ENCODE measurements at regions not wholly inside any gene's neighbourhood (a gene's known extent, or its start where the extent isn't known, plus 50 kb on each side); places are given as distances from the start of the nearest gene placed in this dataset.
A peak's percentile ranks its signal among the peaks of the same experiment; 100 is the strongest.

DNA sequence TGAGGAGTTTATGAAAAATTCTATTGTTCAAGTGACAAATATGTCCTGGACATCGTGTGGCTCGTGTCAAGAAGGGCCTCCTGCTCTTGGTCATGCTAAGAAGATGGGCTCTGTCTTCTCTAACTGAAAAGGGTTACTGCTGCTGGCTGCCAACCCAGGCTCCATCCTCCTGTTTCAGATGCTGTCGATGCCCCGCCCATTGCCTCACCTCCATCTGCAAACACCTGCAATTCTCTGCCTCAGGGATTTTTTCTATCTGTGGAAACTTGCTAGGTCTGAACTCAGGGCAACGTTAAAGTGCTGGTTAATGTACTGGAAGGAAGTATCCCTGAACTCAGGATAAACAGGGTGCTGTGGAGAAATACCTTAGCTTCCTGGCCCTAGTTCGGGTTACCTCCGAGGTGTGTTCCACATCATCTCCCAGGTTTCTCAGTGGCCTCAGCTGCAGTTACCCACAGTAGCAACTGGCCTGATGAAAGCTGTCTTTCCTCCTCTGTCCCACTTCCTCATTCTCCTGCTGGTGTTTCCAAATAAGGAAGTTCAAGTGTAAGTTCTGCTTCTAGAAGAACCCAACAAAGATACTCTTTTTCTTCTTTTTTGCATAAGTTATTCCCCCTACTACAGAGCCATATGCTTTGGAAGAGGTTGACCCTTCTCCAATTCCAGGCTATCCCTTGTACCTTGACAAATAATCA is 151.7 kb upstream of the SMIM23 start:
- no peak for DNase-seq

DNA sequence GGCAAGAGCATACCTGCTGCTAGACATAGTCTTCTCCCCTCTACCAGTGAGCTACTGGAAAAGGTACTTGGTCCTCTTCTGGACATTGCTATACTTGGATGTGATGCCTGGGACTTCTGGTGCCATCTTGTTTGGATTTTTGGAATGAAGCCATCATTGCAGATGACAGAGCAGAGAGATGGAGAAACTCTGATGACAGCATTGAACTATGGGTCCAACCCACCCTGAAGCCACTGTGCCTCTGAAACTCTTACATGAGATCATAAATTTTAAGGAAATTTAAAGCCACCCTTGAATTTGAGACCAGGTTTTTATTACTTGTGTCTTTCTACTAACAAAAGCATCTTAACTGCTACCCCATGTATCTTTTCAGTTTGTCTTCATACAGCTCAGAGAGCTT is 151.1 kb upstream of the SMIM23 start:
- no peak for DNase-seq

DNA sequence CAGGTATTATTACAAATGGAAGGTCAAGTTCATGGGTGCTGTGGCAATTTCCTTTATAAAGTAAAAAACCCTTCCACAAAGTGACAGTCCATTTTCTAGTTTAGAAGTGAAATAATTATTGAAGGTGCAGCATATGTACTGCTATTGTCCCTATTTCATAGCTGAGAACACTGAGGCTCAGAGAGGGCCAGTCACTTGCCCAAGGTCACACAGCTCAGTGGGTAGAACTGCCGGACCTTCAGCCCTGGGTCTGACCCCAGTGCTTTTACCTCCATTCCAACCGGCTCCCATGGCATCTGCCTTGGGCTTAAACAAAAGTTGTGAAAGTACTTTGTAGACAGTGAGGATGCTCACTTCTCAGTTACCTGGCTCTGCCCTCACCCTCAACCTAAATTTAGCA is 150.6 kb upstream of the SMIM23 start:
- DNase-seq, result no peak

DNA sequence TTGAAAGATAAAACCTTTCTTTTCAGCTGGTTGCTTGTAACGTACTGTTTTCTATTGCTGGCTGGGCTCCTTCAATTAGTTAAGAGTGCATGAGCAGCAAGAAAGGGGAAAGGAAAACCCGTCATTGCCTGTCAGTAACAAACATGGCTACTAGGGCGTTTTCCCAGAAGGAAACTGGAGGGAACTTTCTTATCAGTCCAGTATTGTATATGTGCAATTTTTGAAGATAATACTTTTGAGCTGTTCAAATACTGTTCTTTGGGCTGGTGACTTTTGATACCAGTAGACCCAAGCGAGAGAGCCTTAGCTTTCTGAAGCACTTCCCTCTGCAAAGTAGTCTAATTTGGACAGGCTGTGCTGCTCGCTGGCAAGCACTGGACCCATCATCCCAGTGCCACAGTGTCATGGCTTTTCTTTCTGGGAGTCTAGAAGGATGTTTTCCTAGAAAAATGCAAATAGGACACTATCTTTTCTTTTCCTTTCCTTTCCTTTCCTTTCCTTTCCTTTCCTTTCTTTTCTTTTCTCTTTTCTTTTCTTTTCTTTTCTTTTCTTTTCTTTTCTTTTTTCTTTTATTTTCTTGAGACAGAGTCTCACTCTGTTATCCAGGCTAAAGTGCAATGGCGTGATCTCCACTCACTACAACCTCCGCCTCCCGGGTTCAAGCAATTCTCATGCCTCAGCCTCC is 149.9 kb upstream of the SMIM23 start:
- no peak for DNase-seq

DNA sequence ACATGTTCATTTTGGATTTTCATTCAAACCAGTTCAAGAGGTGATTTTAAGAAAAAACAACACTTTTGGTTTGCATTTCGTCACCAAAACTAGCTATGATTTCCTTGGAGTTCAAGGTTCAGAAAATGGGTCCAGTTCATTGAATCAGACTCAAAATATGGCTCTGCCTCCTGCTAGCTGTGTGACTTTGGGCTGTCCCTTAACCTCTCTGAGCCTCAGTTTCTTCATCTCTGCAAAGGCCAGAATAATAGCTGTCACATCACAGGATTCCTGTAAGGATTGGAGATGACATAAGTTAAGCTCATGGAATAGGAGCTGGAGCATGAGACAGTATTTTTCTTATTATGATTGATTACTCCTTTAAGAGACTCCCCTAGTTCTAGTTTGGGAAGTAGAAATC is 147.8 kb upstream of the SMIM23 start:
- no peak for DNase-seq

DNA sequence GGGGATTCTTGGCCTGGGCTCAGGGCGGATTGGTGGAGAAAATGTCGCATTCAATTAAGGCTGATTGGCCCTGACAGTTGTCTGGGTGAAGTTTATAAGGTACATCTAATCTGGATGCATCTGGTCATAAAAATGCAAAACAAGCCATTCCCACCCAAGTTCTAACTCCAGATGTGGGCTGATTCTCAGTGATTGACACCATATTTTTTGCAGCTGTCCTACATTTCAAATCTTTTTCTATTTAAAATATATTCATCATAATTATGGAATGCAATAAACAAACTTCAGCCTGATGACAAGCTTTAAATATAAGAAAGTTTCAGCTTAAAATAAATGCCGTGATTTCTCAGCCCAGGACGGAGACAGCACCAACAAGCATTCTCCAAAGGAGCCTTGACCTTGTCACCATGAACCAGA is 146.4 kb upstream of the SMIM23 start:
- DNase-seq, result no peak

DNA sequence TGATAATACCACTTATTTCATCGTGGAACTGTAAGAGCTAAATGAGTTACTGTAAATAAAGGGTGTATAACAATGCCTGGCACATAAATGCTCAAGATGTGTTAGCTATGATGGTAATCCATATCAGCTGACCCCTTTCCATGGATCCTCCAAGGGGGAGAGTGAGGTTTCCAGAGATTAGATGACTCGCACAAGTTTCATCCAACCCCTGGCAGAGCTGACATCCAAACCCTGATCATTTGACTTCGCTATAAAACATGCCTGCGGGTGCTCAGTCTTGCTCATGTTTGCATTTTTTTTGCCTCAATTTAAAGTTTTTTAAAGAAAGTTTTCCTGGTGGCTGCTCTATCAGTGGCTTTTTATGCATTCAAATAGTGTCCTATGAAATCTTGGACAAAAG is 145.7 kb upstream of the SMIM23 start:
- no peak for DNase-seq

DNA sequence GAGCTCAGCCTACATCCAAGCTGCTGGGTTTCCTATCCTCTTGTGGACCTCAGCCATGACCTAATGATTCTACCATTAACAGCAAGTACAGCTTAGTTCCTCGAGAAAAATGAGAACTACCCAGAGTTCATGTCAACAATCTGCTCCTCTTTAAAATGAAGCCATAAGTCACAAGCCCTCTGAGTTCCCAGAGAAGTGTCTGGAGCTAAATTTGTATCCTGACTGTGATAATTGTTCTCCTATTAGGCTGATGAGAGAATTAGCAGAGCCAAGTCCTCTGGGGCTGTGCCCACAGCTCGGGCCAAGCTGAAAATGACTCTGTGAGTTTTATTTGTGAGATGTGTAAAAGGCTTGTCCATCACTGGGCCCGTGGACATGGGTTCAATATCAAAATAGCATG is 145.1 kb upstream of the SMIM23 start:
- no peak for DNase-seq

DNA sequence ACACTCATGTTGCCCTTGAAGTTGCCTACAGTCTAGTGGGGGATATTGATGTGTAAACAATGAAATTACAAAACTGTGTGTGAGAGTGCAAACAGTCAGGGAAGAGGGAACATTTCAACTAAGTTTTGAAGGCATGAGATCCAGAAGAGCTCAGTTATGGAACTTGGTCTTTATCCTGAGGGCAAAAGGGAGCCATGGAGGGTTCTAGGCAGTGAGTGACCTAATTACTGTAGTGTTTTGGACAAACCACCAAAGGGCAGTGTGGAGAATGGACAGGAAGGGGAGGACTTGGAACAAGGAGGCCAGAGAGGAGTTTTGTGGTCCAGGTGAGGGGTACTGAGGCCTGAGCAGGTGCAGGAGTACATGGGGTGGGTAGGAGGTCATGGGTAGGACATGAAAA is 143.7 kb upstream of the SMIM23 start:
- DNase-seq, result no peak

DNA sequence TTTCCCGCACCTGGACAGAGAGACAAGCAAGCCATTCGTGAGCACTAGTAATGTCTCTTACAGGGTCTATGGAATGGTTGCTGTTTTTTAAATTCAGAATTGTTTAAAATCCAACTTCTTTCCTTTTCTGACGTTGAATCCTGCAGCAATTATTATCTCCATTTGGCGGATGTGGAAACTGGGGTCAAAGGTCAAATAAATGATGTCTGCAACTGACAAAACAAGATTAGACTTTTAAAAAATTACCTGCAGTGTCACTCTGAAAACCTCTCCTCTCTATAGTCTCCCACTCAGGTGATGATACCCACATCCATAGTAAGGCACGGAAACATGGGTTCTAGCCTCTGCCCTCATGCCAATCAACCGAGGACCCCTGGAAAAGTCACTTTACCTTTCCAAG is 142.7 kb upstream of the SMIM23 start:
- no peak for DNase-seq

DNA sequence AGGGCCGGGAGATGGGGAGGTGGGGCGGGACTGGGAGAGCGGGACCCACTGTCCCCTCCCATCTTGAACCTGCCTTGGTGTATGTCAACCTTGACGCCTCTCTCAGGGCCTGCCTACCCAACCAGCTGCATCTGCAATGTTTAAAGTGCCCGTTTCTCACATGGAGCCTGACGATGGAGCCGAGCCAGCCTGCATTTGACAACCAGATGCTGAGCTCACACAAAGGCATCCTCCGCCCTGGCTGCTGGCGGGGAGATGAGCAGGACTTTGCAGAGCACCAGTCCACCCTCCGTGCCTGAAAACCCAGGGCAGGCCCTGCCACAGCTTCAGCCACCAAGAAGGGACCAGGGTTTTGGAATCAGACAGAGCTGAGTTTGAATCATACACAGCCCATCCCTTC is 141.1 kb upstream of the SMIM23 start:
- no peak for DNase-seq

DNA sequence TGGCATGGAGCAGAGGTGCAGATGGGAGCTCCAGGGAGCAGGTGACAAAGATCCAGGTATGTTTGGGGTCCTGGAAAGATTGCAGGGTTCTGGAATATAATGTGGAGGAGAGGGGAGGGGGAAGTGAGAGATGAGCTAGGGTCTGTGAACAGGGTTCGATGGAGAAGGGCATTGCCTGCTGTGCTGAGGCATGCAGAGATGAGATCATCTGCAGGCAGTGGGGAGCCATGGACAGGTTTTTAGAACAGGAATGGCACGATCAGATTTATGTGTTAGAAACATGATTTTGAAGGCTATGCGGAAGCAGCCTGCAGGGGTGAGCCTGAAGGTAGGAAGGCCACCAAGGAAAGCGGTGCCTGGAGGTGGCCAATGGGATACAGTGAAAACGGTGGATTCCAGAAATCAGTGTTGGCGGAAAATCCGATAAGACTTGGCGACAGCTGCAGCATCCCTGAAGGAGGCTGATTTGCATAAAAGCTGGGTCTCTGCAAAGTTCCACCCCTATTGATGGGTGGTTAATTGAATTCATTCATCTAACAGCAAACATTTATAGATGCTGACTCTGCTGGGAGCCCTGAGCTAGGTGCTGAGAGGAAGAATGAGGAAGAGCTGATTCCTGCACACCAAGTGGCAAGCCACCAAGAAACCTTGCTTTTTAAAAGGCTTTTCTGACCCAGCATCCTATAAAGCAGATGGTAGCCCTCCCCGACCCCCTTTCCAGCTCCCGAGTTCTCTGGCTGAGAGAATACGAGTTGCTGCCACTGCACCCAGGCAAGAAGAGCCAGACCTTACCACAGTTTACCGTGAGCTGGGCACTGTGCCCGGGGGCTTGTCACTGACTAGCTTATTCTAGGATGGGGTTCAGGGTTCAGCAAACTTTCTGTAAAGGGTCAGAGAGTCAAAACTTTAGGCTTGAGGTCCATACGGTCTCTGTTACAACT is 139.2 kb upstream of the SMIM23 start:
- DNase-seq, result no peak

DNA sequence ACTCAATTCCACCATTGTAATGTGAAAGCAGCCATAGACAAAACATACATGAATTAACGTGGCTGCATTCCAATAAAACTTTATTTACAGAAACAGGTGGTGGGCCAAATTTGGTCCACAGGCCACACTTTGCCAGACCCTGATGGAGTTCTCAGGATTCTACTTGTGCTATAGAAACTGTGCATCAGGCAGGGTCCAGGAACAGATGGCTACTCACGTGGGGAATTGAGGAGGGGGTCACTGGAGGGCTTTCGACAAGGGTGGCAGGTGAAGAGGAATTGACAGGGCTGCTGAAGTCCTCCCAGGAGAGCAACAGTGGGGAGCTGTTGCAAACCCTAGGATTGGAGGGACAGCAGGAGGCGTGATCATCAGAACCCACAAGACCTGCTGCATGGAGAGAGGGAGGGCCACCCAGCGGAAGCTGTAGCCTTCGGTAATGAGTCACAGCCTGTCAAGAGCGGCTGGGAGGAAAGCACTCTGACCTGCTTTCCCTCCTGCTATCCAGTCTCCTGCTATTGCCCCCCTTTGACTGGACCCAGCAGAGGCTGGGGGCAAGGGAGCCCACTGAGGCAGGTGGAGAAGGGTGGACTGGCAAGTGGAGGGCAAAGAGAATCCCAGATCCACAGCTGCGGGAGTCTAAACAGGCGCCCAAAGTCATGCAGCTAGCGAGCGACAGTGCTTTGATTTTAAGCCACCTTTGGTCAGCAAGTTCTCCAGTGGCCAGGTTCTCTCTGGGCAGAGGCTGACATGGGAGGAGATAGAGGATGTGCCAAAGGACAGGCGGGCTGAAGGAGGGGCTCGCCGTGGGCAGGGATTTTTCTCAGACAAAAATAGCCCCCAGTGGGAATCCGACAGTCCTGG is 138.3 kb upstream of the SMIM23 start:
- peak in 1 of 2 experiments; percentile 30 for DNase-seq

DNA sequence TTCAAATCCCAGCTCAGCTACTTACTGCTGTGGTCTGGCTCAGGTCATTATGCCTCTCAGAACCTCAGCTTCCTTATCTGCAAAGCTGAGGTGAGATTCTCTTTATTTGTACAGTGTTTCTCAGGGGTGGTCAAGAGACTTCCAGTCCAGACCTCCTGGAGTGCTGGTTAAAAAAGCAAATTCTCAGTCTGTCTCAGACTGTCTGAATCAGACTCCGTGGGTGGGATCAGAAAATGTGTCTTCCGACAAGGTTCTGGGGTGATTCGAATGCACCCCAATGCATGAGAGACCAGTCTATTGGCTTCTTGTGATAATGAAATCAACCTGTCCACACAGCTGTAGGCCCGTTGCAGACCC is 137.7 kb upstream of the SMIM23 start:
- no peak for DNase-seq

DNA sequence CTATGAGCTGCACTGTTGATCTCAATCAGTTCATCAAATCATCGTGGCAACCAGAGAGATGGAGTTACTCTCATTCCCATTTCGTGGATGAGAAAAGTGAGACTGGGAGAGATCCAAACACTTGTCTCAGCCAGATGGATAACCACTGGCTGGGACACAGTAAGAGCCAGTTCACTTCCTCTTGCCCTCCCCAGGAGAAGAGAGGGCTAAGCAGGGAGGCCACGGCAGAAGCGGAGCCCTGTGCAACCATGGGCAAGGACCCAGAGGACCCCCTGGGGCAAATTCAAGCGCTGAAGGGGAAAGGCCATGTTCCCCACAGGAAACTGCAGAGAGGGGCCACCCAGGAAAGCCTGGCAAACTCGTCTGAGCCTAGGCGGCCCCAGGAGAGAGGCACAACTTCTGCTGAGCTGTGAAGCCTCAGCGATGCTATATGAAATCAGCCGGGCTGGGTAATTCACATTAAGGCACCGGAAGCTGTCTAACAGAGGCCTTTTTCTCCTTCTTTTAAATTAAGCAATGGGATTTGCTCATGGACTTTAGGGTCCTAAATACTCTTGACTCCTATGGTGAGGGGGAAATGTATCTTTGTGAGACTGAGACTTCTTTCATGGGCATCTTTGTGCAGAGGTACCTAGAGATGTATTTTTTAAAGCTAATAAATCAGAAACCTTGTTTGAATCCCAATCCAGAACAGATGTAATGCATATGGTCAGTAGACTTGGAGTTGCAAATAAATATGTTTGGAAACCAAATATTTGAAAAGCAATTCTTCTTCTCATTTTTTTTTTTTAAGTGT is 137.1 kb upstream of the SMIM23 start:
- DNase-seq, result no peak

DNA sequence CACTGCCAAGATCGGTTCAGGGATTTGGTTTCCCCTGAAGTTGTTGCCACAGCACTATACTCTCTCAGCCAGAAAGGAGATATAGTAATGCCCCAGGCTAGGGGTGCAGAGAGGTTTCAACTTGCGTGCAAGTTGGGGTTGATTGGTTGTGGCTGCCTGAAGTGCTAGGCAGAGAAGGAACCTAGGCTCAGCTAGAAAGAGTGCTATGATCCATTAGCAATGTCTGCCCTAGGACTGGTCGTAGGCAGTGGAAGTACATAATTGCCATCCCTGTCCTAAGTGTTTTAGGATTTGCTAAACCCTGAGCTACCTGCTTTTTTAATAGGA is 136.6 kb upstream of the SMIM23 start:
- no peak for DNase-seq

DNA sequence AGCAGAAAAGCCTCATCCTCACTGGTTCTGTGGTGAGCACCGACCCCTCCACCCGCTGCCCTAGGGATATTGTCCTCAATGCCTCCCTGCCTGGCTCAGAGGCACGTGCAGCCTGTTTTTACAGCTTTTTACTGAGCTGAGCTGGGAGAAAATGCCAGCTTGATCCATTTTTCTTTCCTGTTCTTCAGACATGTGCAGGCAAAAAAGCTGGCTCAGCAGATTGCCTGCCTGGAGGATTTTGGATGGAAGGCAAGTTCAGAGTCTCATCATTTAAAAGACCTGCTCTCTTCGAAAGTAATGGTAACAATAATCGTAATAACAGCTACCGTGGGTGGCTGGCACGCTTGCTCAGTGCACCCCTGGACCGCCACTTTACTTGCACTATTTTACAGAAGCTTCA is 135.0 kb upstream of the SMIM23 start:
- no peak for DNase-seq

DNA sequence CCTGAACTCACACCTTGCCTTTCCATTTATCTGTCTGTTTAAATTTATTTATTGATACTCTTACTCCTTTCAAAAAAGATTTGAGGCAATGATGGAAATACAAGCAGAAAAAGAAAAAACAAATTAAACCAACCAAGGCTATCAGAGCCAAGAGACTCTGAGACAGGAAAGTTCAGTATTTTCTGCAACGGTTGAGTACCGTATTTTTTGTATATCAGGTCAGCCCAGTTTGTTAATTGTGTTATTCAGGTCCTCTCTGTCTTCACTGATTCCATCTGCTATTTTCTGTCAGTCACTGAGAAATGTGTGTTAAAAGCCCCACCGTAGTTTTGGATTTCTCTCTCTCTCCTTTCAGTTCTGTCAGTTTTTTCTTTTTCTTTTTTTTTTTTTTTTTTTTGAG is 134.5 kb upstream of the SMIM23 start:
- DNase-seq, result no peak

DNA sequence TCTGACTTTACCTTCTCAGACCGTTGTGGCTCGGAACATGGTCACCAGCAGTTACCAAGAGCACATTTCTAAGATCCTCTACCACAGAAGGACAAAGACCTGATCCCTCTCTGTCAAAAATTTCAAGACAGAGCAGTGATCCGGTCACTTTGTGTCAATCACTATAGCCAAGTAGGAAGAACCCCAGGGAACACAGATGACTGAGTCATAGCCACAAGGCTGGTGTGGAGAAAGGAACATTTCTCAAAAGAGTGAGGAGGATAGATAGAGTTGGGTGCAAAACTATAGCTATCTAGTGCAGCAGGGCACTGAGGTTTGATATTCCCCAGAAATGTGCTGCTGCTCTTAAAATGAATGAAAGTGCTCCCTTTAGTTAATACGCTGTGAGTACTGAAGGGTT is 130.7 kb upstream of the SMIM23 start:
- DNase-seq, result no peak

DNA sequence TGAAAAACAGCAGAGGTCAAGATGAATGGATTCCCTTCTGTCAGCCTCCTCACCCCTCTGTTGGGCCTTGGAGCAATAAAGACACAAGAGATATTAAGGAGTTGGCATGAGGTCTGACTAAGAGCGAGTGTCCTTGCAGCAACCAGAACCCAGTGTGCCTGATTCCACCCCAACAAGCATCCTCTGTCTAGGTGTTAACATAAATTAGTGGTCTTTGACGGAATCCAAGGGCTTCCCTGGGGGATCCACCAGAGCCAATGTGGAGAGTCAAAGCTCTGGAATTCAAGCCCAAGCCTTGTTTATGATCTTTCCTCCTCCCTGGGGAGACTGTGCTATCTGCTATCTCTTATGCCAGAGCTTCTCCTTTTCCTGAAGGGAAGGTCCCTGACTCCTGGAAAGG is 128.1 kb upstream of the SMIM23 start:
- DNase-seq, result no peak

DNA sequence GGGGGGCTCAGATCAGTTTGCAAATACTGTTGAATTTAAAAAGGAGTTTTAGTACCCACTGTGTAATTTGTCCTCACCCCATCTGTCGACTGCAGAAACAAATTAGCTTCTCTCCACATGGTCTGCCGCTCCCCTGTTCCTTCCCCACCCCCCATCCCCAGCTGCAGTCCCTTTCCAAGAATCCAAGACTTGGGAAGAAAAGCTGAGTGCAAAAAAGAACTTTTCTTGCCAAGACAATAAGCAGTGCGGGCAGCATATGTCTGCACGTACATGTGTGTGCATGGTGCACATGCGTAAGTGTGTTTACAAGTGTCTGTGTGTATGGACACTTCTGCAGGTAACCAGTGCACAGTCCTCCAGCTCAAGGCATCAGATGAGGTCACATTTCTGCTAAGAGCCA is 125.7 kb upstream of the SMIM23 start:
- no peak for DNase-seq

DNA sequence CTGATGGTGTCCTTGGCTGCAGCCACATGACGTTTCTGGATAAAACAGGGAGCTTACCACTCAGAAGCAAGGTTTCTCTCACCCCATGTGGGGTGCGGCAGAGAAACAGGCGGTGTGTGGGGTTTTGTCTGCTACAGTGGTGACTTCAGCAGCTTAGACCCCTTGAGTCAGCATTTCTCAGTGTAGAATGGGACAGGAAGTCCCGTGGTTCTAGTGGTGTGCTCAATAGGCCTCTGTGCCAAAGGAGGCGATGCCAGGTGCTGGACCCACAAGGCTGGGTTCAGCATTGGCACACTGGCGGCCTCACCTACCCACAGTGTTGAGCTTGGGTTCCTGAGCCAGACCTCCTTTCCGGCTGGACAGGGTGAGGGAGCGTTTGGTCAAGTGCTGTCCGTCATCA is 125.2 kb upstream of the SMIM23 start:
- no peak for DNase-seq
